A673 (cell line): ENCODE measurements at regions not wholly inside any gene's neighbourhood (a gene's known extent, or its start where the extent isn't known, plus 50 kb on each side); places are given as distances from the start of the nearest gene placed in this dataset.

Source experiments
- CTCF ChIP-seq: fragments of 300-800, 200-600 bp; sonication (generic); conservative IDR thresholded peaks from 2 replicates; pipeline ENCODE4 v1.5.1; 2017; ENCODE audit warnings: low read depth, mild to moderate bottlenecking, antibody characterized with exemption, low read length, moderate library complexity, mixed read lengths
- EZH2 ChIP-seq: fragments of 200-600 bp; sonication (generic); IDR thresholded peaks from 2 replicates; pipeline ENCODE4 v1.6.1; 2017; ENCODE audit warnings: borderline replicate concordance, low read depth, mild to moderate bottlenecking, mixed read lengths, antibody characterized with exemption, low read length; ENCODE audit not compliant: poor library complexity, severe bottlenecking

- TF ChIP-seq CTCF (no peak), EZH2 (no peak)
Measured at GRCh38 chr4:175873707-175874106, 61.6 kb upstream of the GPM6A start.
